Fibroblast of the aortic adventitia (primary cell): ENCODE measurements at regions not wholly inside any gene's neighbourhood (a gene's known extent, or its start where the extent isn't known, plus 50 kb on each side); places are given as distances from the start of the nearest gene placed in this dataset.

Source experiments
- DNase-seq: peaks from one replicate; pipeline ENCODE4 v3.0.0-alpha.2; 2010; ENCODE audit warnings: low read depth
- H3K4me3 ChIP-seq: 2 replicates; pipeline ENCODE4 v1.5.1; 2011; ENCODE audit warnings: low read depth, mild to moderate bottlenecking, control low read depth, low read length, moderate library complexity
- TF ChIP-seq, protein P1 (sequence below): IDR thresholded peaks from 2 replicates; pipeline ENCODE4 v1.5.1; 2011; ENCODE audit warnings: mild to moderate bottlenecking, low read length, control low read depth, inconsistent platforms; ENCODE audit not compliant: insufficient read depth

DNA sequence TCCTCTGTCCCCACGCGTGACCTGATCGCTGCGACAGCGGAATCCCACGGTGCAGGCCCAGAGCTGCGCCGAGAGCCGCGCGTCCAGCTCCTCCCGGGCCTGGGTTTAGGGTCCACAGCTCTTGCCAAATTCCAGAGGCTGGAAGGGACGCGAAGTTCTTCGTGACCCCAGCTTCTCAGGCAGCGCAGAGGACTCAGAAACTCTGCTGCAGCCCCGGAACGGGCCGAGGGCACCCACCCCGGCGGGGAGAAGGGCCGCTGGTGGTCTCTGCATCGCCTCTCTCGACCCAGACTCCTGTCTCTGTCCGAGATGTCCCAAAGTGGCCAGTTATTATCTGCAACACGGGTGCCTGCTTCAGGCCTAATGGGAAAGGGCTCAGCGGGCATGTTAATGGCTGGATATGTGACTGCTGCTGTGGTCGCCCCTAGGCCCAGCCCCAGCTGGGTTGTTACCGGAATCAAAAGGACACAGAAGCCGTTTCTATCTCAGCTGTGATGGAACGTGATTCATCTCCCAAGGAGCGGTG lies 236.4 kb downstream of the VRK1 start:
- TF ChIP-seq, protein P1, sequence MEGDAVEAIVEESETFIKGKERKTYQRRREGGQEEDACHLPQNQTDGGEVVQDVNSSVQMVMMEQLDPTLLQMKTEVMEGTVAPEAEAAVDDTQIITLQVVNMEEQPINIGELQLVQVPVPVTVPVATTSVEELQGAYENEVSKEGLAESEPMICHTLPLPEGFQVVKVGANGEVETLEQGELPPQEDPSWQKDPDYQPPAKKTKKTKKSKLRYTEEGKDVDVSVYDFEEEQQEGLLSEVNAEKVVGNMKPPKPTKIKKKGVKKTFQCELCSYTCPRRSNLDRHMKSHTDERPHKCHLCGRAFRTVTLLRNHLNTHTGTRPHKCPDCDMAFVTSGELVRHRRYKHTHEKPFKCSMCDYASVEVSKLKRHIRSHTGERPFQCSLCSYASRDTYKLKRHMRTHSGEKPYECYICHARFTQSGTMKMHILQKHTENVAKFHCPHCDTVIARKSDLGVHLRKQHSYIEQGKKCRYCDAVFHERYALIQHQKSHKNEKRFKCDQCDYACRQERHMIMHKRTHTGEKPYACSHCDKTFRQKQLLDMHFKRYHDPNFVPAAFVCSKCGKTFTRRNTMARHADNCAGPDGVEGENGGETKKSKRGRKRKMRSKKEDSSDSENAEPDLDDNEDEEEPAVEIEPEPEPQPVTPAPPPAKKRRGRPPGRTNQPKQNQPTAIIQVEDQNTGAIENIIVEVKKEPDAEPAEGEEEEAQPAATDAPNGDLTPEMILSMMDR: no peak
- H3K4me3 ChIP-seq: no peak overlapping the region
- DNase-seq: no peak

DNA sequence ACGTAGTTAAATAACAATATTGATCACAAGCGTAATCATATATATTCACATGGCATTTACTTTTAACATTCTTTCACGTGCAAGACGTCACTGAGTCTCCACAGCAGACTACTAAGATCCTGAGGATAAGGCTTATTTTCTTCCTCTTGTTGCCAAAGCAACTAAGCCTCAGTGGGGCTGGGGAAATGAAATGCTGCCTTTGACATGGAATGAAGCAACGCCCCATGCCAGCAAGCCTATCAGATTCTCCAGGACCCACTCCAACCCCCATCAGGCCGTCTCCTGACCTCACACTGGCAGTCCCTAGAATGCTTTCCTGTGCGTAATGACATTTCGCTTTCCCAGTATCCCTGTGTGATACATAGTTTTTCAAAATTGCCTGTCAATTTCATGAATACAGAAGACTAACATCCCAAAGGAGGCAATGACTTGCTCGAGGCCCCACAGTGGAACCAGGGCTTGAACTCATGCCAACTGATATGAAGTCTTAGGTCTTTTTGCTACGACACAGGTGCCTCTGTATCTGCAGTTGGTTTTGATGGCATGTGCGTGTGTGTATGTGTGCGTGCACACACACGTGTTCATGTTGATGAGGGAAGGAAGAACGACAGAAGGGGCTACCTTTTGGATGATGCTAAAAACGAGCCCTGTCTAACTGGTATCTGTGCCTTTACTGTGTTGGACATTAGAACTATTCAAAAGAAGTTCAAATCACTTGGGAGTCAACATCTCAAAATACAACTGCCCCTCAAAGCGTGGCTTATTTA lies 239.1 kb downstream of the VRK1 start:
- DNase-seq: no peak
- no peak overlapping the region for H3K4me3 ChIP-seq
- TF ChIP-seq, protein P1: no peak

DNA sequence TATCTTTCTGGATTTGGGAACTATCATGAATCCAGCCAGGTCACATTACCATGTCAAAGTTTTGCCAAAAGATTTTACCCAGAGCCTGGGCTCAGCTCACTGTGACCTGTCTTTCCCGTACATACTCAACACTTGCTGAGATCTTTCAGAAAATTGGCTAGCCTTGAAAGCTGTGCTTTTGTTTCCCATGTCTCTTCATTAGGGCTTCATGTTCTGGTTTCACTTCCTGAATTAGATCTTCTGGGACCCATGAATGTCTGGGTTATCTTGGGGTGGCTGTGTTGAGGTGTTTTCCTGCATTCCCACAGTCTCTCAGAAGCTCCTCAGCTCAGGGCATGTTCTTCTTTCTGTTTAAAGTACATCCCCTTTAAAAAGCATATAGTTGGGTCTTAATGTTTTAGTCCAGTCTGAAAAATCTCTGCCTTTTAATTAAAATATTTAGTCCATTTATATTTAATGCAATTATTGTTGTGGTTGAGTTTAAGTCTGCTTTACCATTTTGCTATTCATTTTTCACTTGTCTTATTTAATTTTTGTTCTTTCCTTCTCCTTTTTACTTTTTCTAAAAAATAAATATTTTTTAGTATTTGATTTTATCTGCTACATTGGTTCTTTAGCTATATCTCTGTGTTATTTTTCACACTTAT lies 242.7 kb downstream of the VRK1 start:
- TF ChIP-seq, protein P1: no peak
- H3K4me3 ChIP-seq: no peak overlapping the region
- no peak for DNase-seq

DNA sequence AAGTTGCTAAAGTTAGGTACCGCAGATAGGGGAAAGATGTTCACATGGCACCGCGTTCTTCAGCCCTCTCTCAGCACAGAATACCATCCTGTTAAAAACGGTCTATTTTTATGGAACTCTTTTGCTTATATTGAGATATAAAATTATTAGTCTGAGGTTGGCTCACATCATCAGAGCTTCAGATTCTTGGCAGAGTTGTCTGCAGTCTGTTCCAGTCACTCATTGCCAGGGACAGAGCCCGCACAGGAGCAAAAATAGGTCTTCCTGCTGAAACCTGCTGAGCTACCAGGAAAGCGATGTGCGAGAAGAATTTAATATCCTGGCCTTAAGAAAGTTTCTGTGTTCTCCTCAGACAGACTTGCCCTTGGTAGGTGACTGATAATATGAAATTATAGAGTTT lies 249.8 kb downstream of the VRK1 start:
- no peak for DNase-seq
- TF ChIP-seq, protein P1: no peak
- no peak overlapping the region for H3K4me3 ChIP-seq

DNA sequence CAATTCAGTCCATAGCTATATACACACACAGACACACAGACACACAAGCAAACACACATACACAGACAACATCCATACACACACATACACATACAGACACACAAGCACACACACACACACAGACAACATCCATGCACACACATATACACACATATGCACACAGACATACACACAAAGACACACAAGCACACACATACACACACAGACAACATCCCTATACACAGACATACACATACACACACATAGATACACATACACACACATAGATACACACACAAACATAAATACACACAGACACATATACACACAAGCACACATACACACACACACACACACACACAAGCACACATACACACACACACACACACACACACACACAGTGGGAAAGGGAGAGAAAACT lies 254.8 kb downstream of the VRK1 start:
- TF ChIP-seq, protein P1: no peak
- H3K4me3 ChIP-seq: no peak overlapping the region
- DNase-seq: no peak

DNA sequence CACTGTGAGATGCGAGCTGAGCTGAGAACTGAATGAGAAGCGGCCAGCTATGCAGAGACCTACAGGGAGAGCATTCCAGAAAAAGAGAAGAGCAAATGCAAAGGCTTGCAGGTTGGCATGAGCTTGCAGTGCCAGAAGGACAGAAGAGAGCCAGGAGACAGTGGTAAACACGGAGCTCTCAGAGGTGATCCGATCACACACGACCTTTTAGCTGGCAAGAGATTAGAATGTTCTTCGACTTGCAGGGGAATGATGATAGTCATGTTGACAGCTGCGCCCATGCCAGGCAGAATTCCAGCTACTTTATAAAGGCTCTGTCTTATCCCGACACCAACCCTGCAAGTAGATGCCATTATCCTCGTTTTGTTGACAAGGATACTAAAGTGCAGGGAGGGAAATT lies 256.8 kb downstream of the VRK1 start:
- TF ChIP-seq, protein P1: no peak
- no peak for DNase-seq
- no peak overlapping the region for H3K4me3 ChIP-seq

DNA sequence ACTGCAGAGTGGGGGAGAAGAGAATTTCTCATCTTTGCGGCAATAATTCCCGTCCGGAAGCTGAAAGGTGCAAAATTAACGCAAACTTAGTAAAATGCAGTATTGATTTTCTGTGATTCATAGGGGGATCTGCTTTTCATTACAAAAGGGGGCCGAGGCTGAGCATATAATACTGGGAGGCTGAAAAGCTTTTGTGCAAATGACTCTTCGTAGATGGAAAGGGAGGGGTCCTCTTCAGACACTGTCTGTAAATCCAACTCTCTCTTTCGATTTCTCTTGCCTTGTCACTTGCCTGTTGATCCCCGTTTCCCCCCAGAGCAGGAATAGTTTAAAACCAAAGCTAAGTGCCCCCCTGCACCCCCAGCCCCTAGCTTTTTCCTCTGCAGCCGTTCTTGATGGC lies 258.2 kb downstream of the VRK1 start:
- TF ChIP-seq, protein P1: no peak
- no peak overlapping the region for H3K4me3 ChIP-seq
- DNase-seq: no peak
